Upper lobe of left lung (tissue), 4 donors: ENCODE measurements at regions not wholly inside any gene's neighbourhood (a gene's known extent, or its start where the extent isn't known, plus 50 kb on each side); places are given as distances from the start of the nearest gene placed in this dataset.

Experiments
- CTCF ChIP-seq, 6 experiments: fragments of 450-650 bp in 4 of 6; fragments of 200-600 bp in 2 of 6; sonication (generic) in 2 of 6; IDR thresholded peaks; one replicate each; pipeline ENCODE4 v1.5.1; 2016 to 2019; ENCODE audit warnings: antibody characterized with exemption in 6 of 6
- EP300 ChIP-seq, 4 donors: sonication (generic); formaldehyde crosslinking; IDR thresholded peaks; one replicate each; pipeline ENCODE4 v1.5.1; 2017; ENCODE audit warnings: antibody characterized with exemption in 4 of 4, control low read depth in 2 of 4

GRCh38 chr14:100659345-100660001, 67.2 kb upstream of the DLK1 start:
- no peak for TF ChIP-seq EP300 (IDR thresholded peaks at IDR 0.05)
- TF ChIP-seq CTCF (IDR thresholded peaks at IDR 0.05): no peak
